Liver (tissue), 7 donors: ENCODE measurements at regions not wholly inside any gene's neighbourhood (a gene's known extent, or its start where the extent isn't known, plus 50 kb on each side); places are given as distances from the start of the nearest gene placed in this dataset.

Experiments used
- DNase-seq: peaks from one replicate; pipeline ENCODE4 v3.0.0-alpha.2; 2017; ENCODE audit warnings: low spot score
- H3K27ac ChIP-seq, 2 donors: one replicate each; pipeline ENCODE4 v1.7.0; 2013; ENCODE audit warnings: inconsistent platforms in 2 of 2, low read length in 2 of 2, control low read depth in 1 of 2, low read depth in 1 of 2, mild to moderate bottlenecking in 1 of 2
- H3K27me3 ChIP-seq, 4 donors: one replicate each; pipeline versions ENCODE4 v1.6.1 to v1.7.0; 2013; ENCODE audit warnings: low read length in 3 of 4, inconsistent platforms in 1 of 4, mild to moderate bottlenecking in 1 of 4, moderate library complexity in 1 of 4; ENCODE audit not compliant: control insufficient read depth in 4 of 4, insufficient read depth in 4 of 4
- H3K36me3 ChIP-seq, 4 donors: one replicate each; pipeline versions ENCODE4 v1.6.1 to v1.7.0; 2013; ENCODE audit warnings: low read length in 3 of 4, mild to moderate bottlenecking in 3 of 4, low read depth in 1 of 4, moderate library complexity in 1 of 4; ENCODE audit not compliant: control insufficient read depth in 4 of 4, insufficient read depth in 3 of 4
- H3K4me1 ChIP-seq, 4 donors: one replicate each; pipeline versions ENCODE4 v1.6.1 to v1.7.0; 2013; ENCODE audit warnings: low read length in 3 of 4, mild to moderate bottlenecking in 3 of 4, moderate library complexity in 1 of 4; ENCODE audit not compliant: control insufficient read depth in 4 of 4, insufficient read depth in 4 of 4
- H3K4me3 ChIP-seq, 3 donors: one replicate each; pipeline versions ENCODE4 v1.6.1 to v1.7.0; 2013; ENCODE audit warnings: low read length in 3 of 3, control low read depth in 1 of 3, low read depth in 1 of 3, mild to moderate bottlenecking in 1 of 3
- H3K9ac ChIP-seq, 2 donors: one replicate each; pipeline ENCODE4 v1.7.0; 2013; ENCODE audit warnings: low read length in 2 of 2, mild to moderate bottlenecking in 2 of 2, moderate library complexity in 2 of 2, control low read depth in 1 of 2, low read depth in 1 of 2
- H3K9me3 ChIP-seq, 4 donors: one replicate each; pipeline versions ENCODE4 v1.6.1 to v1.7.0; 2013; ENCODE audit warnings: low read length in 3 of 4; ENCODE audit not compliant: control insufficient read depth in 4 of 4
- EGR1 ChIP-seq, 2 donors: IDR thresholded peaks; 2 replicates each; pipeline ENCODE4 v1.6.1; 2016 to 2018; ENCODE audit warnings: antibody characterized with exemption in 2 of 2, low read depth in 2 of 2
- FOXA2 ChIP-seq: IDR thresholded peaks from 2 replicates; pipeline ENCODE4 v1.6.1; 2016; ENCODE audit warnings: antibody characterized with exemption
- GABPA ChIP-seq, 2 donors: IDR thresholded peaks in 1 of 2; conservative IDR thresholded peaks in 1 of 2; 2 replicates each; pipeline ENCODE4 v1.6.1; 2016; ENCODE audit warnings: antibody characterized with exemption in 2 of 2, mild to moderate bottlenecking in 1 of 2, moderate library complexity in 1 of 2
- HNF4G ChIP-seq: IDR thresholded peaks from 2 replicates; pipeline ENCODE4 v1.6.1; 2016; ENCODE audit warnings: antibody characterized with exemption
- NR2F2 ChIP-seq: IDR thresholded peaks from 2 replicates; pipeline ENCODE4 v1.6.1; 2016; ENCODE audit warnings: antibody characterized with exemption
- RAD21 ChIP-seq, 2 donors: IDR thresholded peaks; 2 replicates each; pipeline ENCODE4 v1.6.1; 2016; ENCODE audit warnings: antibody characterized with exemption in 2 of 2, mild to moderate bottlenecking in 2 of 2
- RXRA ChIP-seq, 2 donors: IDR thresholded peaks; 2 replicates each; pipeline ENCODE4 v1.6.1; 2017 to 2018; ENCODE audit warnings: antibody characterized with exemption in 2 of 2, mild to moderate bottlenecking in 1 of 2
- TAF1 ChIP-seq: conservative IDR thresholded peaks from 2 replicates; pipeline ENCODE4 v1.6.1; 2016; ENCODE audit warnings: antibody characterized with exemption, mild to moderate bottlenecking
- WGBS: extraction: QIAGEN DNeasy Blood & Tissue Kit; methylation state at CpG from one replicate; pipeline ENCODE4 v1.1.7; 2013; 5-methylcytosine and 5-hydroxymethylcytosine counted together
- TF ChIP-seq, protein P1 (sequence below): IDR thresholded peaks from 2 replicates; pipeline ENCODE4 v1.6.1; 2016; ENCODE audit warnings: antibody characterized with exemption
- TF ChIP-seq, protein P2 (sequence below): IDR thresholded peaks from 2 replicates; pipeline ENCODE4 v1.6.1; 2016; ENCODE audit warnings: antibody characterized with exemption
- TF ChIP-seq, protein P3 (sequence below): IDR thresholded peaks from 2 replicates; pipeline ENCODE4 v1.6.1; 2016; ENCODE audit warnings: antibody characterized with exemption, mild to moderate bottlenecking
- donor health status: healthy.
- donor health status: healthy.
- donor health status: healthy.
- donor health status: healthy.

DNA sequence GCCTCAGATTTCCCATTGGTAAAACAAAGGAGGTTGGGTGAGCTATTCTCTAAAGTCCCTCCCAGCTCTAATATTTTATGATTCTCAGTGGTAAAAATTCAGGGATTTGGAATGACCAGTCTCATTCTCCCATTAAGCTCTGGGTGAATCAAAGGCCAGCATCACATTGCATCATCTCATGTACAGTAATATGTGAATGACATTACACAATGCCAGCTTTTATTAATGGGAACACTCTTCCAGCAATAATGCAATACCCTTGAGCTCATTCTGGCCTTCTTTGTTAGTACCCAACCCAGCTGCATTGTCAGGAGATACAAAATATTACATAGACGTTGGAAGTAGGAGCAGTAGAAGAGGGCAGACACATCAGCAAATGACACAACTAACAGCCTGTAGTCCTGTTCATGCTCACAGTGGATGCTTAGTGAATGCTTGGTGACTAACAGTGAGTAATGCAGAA is 100.0 kb upstream of the EGR2 start:
- no peaks in the 10 kb centered on the region for H3K27me3 ChIP-seq
- H3K9me3 ChIP-seq, result no peaks in the 10 kb centered on the region
- H3K9ac ChIP-seq, result no peak overlapping the region
- H3K36me3 ChIP-seq, result no peaks in the 10 kb centered on the region
- H3K4me3 ChIP-seq, result no peak overlapping the region
- 67% methylated on average over 1 of the region's 1 CpG for WGBS
- H3K4me1 ChIP-seq, result no peaks in the 10 kb centered on the region
- no peak overlapping the region for H3K27ac ChIP-seq
- TF ChIP-seq TAF1, result no peak
- no peak for TF ChIP-seq RAD21 (IDR thresholded peaks at IDR 0.05)
- TF ChIP-seq, protein P1, sequence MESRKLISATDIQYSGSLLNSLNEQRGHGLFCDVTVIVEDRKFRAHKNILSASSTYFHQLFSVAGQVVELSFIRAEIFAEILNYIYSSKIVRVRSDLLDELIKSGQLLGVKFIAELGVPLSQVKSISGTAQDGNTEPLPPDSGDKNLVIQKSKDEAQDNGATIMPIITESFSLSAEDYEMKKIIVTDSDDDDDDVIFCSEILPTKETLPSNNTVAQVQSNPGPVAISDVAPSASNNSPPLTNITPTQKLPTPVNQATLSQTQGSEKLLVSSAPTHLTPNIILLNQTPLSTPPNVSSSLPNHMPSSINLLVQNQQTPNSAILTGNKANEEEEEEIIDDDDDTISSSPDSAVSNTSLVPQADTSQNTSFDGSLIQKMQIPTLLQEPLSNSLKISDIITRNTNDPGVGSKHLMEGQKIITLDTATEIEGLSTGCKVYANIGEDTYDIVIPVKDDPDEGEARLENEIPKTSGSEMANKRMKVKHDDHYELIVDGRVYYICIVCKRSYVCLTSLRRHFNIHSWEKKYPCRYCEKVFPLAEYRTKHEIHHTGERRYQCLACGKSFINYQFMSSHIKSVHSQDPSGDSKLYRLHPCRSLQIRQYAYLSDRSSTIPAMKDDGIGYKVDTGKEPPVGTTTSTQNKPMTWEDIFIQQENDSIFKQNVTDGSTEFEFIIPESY, result no peak
- no peak for TF ChIP-seq HNF4G
- no peak for TF ChIP-seq FOXA2
- TF ChIP-seq, protein P2, sequence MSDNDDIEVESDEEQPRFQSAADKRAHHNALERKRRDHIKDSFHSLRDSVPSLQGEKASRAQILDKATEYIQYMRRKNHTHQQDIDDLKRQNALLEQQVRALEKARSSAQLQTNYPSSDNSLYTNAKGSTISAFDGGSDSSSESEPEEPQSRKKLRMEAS, result no peak
- DNase-seq, result no peak

DNA sequence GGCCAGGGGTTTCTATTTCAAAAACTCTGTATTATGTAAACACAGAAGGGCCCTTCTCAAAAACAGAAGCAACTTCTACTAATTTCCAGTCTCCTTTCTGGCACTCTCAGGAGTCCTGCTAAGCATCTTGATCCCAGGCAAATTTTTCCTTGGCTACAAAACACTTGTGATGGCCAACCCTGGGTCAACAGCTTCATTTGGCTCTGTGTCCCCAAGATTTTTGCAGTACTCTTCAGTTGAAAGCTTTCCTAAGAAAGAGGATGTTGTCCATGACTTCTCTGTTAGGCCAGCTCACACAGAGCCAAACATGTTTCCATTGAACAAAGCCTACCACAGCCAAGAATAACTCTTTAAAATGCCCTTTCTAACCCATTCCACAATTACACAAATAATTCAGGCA is 99.0 kb upstream of the EGR2 start:
- H3K9me3 ChIP-seq, result no peaks in the 10 kb centered on the region
- no peak for DNase-seq
- no peaks in the 10 kb centered on the region for H3K36me3 ChIP-seq
- no peak overlapping the region for H3K9ac ChIP-seq
- H3K4me3 ChIP-seq, result no peak overlapping the region
- no peak for TF ChIP-seq EGR1 (IDR thresholded peaks at IDR 0.05; ENCODE audit: low read depth in 2 of 2)
- no peak for TF ChIP-seq HNF4G
- no peak for TF ChIP-seq TAF1
- TF ChIP-seq NR2F2, result peak; percentile 13
- TF ChIP-seq, protein P3, sequence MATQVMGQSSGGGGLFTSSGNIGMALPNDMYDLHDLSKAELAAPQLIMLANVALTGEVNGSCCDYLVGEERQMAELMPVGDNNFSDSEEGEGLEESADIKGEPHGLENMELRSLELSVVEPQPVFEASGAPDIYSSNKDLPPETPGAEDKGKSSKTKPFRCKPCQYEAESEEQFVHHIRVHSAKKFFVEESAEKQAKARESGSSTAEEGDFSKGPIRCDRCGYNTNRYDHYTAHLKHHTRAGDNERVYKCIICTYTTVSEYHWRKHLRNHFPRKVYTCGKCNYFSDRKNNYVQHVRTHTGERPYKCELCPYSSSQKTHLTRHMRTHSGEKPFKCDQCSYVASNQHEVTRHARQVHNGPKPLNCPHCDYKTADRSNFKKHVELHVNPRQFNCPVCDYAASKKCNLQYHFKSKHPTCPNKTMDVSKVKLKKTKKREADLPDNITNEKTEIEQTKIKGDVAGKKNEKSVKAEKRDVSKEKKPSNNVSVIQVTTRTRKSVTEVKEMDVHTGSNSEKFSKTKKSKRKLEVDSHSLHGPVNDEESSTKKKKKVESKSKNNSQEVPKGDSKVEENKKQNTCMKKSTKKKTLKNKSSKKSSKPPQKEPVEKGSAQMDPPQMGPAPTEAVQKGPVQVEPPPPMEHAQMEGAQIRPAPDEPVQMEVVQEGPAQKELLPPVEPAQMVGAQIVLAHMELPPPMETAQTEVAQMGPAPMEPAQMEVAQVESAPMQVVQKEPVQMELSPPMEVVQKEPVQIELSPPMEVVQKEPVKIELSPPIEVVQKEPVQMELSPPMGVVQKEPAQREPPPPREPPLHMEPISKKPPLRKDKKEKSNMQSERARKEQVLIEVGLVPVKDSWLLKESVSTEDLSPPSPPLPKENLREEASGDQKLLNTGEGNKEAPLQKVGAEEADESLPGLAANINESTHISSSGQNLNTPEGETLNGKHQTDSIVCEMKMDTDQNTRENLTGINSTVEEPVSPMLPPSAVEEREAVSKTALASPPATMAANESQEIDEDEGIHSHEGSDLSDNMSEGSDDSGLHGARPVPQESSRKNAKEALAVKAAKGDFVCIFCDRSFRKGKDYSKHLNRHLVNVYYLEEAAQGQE, result no peak
- no peak for TF ChIP-seq GABPA (IDR thresholded peaks at IDR 0.05 in 1 of 2, conservative IDR thresholded peaks at IDR 0.05 in 1 of 2)
- H3K27ac ChIP-seq, result no peak overlapping the region
- no peaks in the 10 kb centered on the region for H3K27me3 ChIP-seq
- no peaks in the 10 kb centered on the region for H3K4me1 ChIP-seq

DNA sequence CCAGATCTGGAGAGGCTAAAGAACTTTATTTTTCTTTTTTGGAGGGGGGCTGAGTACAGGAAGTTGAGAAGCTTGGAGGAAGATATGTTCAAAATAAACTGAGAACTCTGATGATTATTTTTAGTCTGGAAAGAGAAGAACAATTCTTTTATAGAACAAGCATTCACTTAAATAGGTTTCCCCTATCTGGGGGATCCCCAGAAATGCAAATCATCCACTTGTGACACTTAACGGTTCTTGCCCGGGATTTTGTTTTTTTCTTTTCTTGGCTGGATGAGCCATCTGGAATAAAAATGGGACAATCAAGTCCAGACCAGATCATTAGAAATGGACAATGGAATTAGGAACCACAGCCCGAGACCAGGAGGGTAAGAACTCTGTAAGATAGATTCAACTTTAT is 95.9 kb upstream of the EGR2 start:
- no peak overlapping the region for H3K9ac ChIP-seq
- H3K4me3 ChIP-seq, result no peak overlapping the region
- H3K4me1 ChIP-seq, result no peaks in the 10 kb centered on the region
- 74% methylated on average over 3 of the region's 3 CpGs for WGBS
- no peaks in the 10 kb centered on the region for H3K36me3 ChIP-seq
- no peak for TF ChIP-seq RXRA (IDR thresholded peaks at IDR 0.05)
- no peak overlapping the region for H3K27ac ChIP-seq
- no peak for DNase-seq
- peaks cover 0 to 2% (median 0%) of the 10 kb centered on the region in 4 donors for H3K27me3 ChIP-seq
- H3K9me3 ChIP-seq, result no peaks in the 10 kb centered on the region
